ENCODE measurements at regions not wholly inside any gene's neighbourhood (a gene's known extent, or its start where the extent isn't known, plus 50 kb on each side); places are given as distances from the start of the nearest gene placed in this dataset.

- intact Hi-C loops (cut with DNase I; ENCODE audit: low total_unique reads) (no loop called here), in situ Hi-C loops (cut with MboI; ENCODE audit: low sequenced_read_pairs in 4 of 4) (no loop called here)
- TF ChIP-seq POLR2A (IDR thresholded peaks at IDR 0.05) = no peak
- TF ChIP-seq, protein P1, sequence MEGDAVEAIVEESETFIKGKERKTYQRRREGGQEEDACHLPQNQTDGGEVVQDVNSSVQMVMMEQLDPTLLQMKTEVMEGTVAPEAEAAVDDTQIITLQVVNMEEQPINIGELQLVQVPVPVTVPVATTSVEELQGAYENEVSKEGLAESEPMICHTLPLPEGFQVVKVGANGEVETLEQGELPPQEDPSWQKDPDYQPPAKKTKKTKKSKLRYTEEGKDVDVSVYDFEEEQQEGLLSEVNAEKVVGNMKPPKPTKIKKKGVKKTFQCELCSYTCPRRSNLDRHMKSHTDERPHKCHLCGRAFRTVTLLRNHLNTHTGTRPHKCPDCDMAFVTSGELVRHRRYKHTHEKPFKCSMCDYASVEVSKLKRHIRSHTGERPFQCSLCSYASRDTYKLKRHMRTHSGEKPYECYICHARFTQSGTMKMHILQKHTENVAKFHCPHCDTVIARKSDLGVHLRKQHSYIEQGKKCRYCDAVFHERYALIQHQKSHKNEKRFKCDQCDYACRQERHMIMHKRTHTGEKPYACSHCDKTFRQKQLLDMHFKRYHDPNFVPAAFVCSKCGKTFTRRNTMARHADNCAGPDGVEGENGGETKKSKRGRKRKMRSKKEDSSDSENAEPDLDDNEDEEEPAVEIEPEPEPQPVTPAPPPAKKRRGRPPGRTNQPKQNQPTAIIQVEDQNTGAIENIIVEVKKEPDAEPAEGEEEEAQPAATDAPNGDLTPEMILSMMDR (IDR thresholded peaks at IDR 0.05 in 4 of 5, conservative IDR thresholded peaks at IDR 0.05 in 1 of 5) = no peak
- H3K4me1 ChIP-seq = peaks cover 0 to 6% of the 10 kb centered on the region in 2 donors
- ATAC-seq = no peak
- no peaks in the 10 kb centered on the region for H3K27me3 ChIP-seq
- DNase-seq = no peak
- no peaks in the 10 kb centered on the region for H3K9me3 ChIP-seq
- H3K36me3 ChIP-seq = no peaks in the 10 kb centered on the region
- H3K4me3 ChIP-seq = no peak overlapping the region
- no peak overlapping the region for H3K27ac ChIP-seq
Measured at GRCh38 chr7:91421018-91421417, 156.8 kb downstream of the FZD1 start.

- Histone ChIP-seq H3K4me3 (no peak overlapping the region), H3K4me1 (peaks cover 0 to 6% of the 10 kb centered on the region in 2 donors), H3K27me3 (no peaks in the 10 kb centered on the region), H3K36me3 (no peaks in the 10 kb centered on the region), H3K9me3 (no peaks in the 10 kb centered on the region), H3K27ac (no peak overlapping the region)
- TF ChIP-seq POLR2A (IDR thresholded peaks at IDR 0.05) = no peak
- TF ChIP-seq, protein P1 (IDR thresholded peaks at IDR 0.05 in 4 of 5, conservative IDR thresholded peaks at IDR 0.05 in 1 of 5) = no peak
- ATAC-seq (no peak), DNase-seq (no peak)
- intact Hi-C loops (cut with DNase I; ENCODE audit: low total_unique reads) (no loop called here), in situ Hi-C loops (cut with MboI; ENCODE audit: low sequenced_read_pairs in 4 of 4) (no loop called here)
Measured at GRCh38 chr7:91424371-91424770, 160.1 kb downstream of the FZD1 start.

- no peak overlapping the region for H3K4me3 ChIP-seq
- H3K27ac ChIP-seq = no peak overlapping the region
- intact Hi-C loops (cut with DNase I; ENCODE audit: low total_unique reads) (no loop called here), in situ Hi-C loops (cut with MboI; ENCODE audit: low sequenced_read_pairs in 4 of 4) (no loop called here)
- no peaks in the 10 kb centered on the region for H3K9me3 ChIP-seq
- no peaks in the 10 kb centered on the region for H3K36me3 ChIP-seq
- ATAC-seq (no peak), DNase-seq (no peak)
- TF ChIP-seq, protein P1 (IDR thresholded peaks at IDR 0.05 in 4 of 5, conservative IDR thresholded peaks at IDR 0.05 in 1 of 5) = no peak
- TF ChIP-seq POLR2A (IDR thresholded peaks at IDR 0.05) = no peak
- H3K27me3 ChIP-seq = no peaks in the 10 kb centered on the region
- peaks cover 0 to 6% of the 10 kb centered on the region in 2 donors for H3K4me1 ChIP-seq
Measured at GRCh38 chr7:91425149-91425548, 160.9 kb downstream of the FZD1 start.

DNA sequence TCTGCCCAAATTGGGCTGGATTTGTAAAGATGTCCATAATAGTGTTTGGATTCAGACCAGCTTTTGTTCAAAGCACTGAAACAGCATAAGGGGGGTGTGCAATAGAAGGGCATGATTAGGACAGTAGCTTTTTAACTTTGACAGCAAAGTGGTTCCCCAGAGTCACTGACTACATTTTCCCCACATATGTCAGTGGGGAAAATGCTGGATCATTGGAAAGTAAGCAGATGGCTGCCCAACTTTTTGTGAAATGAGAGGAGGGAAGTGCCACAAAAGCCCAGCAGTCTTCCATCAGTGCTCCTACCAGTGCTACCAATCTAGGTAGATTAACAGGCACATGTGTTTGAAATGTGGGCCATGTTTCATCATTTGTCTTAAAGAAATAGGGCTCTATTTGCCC, 162.8 kb downstream of the FZD1 start:
- no peak for ATAC-seq
- Histone ChIP-seq H3K27me3 (no peaks in the 10 kb centered on the region), H3K4me1 (peaks cover 0 to 6% of the 10 kb centered on the region in 2 donors), H3K4me3 (no peak overlapping the region), H3K36me3 (no peaks in the 10 kb centered on the region), H3K9me3 (no peaks in the 10 kb centered on the region), H3K27ac (no peak overlapping the region)
- intact Hi-C loops (cut with DNase I; ENCODE audit: low total_unique reads) (no loop called here), in situ Hi-C loops (cut with MboI; ENCODE audit: low sequenced_read_pairs in 4 of 4) (no loop called here)
- no peak for DNase-seq
- TF ChIP-seq POLR2A (IDR thresholded peaks at IDR 0.05) = no peak

- no peaks in the 10 kb centered on the region for H3K36me3 ChIP-seq
- H3K4me1 ChIP-seq = no peaks in the 10 kb centered on the region
- ATAC-seq (no peak), DNase-seq (no peak)
- in situ Hi-C loops (cut with MboI; ENCODE audit: low sequenced_read_pairs in 4 of 4) = no loop called here
- no peak overlapping the region for H3K4me3 ChIP-seq
- intact Hi-C loops (cut with DNase I; ENCODE audit: low total_unique reads) = no loop called here
- no peak for TF ChIP-seq POLR2A (IDR thresholded peaks at IDR 0.05)
- TF ChIP-seq, protein P1 (IDR thresholded peaks at IDR 0.05 in 4 of 5, conservative IDR thresholded peaks at IDR 0.05 in 1 of 5) = no peak
- H3K27me3 ChIP-seq = no peaks in the 10 kb centered on the region
- H3K27ac ChIP-seq = no peak overlapping the region
- no peaks in the 10 kb centered on the region for H3K9me3 ChIP-seq
Measured at GRCh38 chr7:91431601-91432000, 167.4 kb downstream of the FZD1 start.
